A673 (cell line): ENCODE measurements at regions not wholly inside any gene's neighbourhood (a gene's known extent, or its start where the extent isn't known, plus 50 kb on each side); places are given as distances from the start of the nearest gene placed in this dataset.

ENCODE experiments used
- BruUV-seq: library from RNA; stranded (reverse); fragments of 400-500 nt; replicated peaks from 2 replicates; lab custom pipeline; 2021; lab: Mats Ljungman, UMichigan
- CTCF ChIA-PET: fragments of 300-600 bp; sonication (Branson Sonifier 250); formaldehyde crosslinking; loops from one replicate; lab custom pipeline; 2022; ENCODE audit warnings: antibody characterized with exemption; lab: Charles Lee
- POLR2A ChIA-PET: fragments of 300-600 bp; sonication (Branson Sonifier 250); formaldehyde crosslinking; loops from one replicate; lab custom pipeline; 2022; ENCODE audit warnings: antibody characterized with exemption; ENCODE audit not compliant: low non-redundant PET; lab: Charles Lee
- DNase-seq: peaks from one replicate; pipeline ENCODE4 v3.0.0-alpha.2; 2015; ENCODE audit warnings: low spot score
- H3K27ac ChIP-seq: fragments of 200-600 bp; sonication (generic); 2 replicates; pipeline ENCODE4 v1.5.1; 2016; ENCODE audit warnings: mixed run types, low read depth, mild to moderate bottlenecking, mixed read lengths, antibody characterized with exemption, low read length; ENCODE audit not compliant: poor library complexity, severe bottlenecking
- H3K27me3 ChIP-seq: fragments of 200-600 bp; sonication (generic); replicated peaks from 2 replicates; pipeline ENCODE4 v1.6.1; 2017; ENCODE audit warnings: mixed run types, low read depth, mild to moderate bottlenecking, mixed read lengths, antibody characterized with exemption, low read length; ENCODE audit not compliant: insufficient read depth, poor library complexity
- H3K36me3 ChIP-seq: fragments of 200-600 bp; sonication (generic); 2 replicates; pipeline ENCODE4 v1.6.1; 2016; ENCODE audit warnings: mixed run types, mild to moderate bottlenecking, mixed read lengths, antibody characterized with exemption, low read length; ENCODE audit not compliant: insufficient read depth, poor library complexity, severe bottlenecking
- H3K4me1 ChIP-seq: fragments of 200-600 bp; sonication (generic); 2 replicates; pipeline ENCODE4 v1.6.1; 2017; ENCODE audit warnings: mixed run types, mild to moderate bottlenecking, mixed read lengths, antibody characterized with exemption, low read length; ENCODE audit not compliant: insufficient read depth, poor library complexity, severe bottlenecking
- H3K4me3 ChIP-seq: fragments of 200-600 bp; sonication (generic); 2 replicates; pipeline ENCODE4 v1.5.1; 2016; ENCODE audit warnings: low read depth, mixed run types, mild to moderate bottlenecking, mixed read lengths, low read length; ENCODE audit not compliant: poor library complexity, severe bottlenecking
- H3K9me3 ChIP-seq: fragments of 200-600 bp; sonication (generic); 2 replicates; pipeline ENCODE4 v1.6.1; 2016; ENCODE audit warnings: mixed run types, low read depth, mild to moderate bottlenecking, mixed read lengths, antibody characterized with exemption, low read length; ENCODE audit not compliant: poor library complexity, severe bottlenecking
- EZH2 ChIP-seq: fragments of 200-600 bp; sonication (generic); IDR thresholded peaks from 2 replicates; pipeline ENCODE4 v1.6.1; 2017; ENCODE audit warnings: borderline replicate concordance, low read depth, mild to moderate bottlenecking, mixed read lengths, antibody characterized with exemption, low read length; ENCODE audit not compliant: poor library complexity, severe bottlenecking
- intact Hi-C: fragments of 100-400 bp; cut with micrococcal nuclease; formaldehyde crosslinking; loops from one replicate; pipeline ENCODE4 v1.10.0; 2022; ENCODE audit not compliant: unreplicated experiment
- TF ChIP-seq, protein P1 (sequence below): fragments of 300-800, 200-600 bp; sonication (generic); conservative IDR thresholded peaks from 2 replicates; pipeline ENCODE4 v1.5.1; 2017; ENCODE audit warnings: low read depth, mild to moderate bottlenecking, antibody characterized with exemption, low read length, moderate library complexity, mixed read lengths

DNA sequence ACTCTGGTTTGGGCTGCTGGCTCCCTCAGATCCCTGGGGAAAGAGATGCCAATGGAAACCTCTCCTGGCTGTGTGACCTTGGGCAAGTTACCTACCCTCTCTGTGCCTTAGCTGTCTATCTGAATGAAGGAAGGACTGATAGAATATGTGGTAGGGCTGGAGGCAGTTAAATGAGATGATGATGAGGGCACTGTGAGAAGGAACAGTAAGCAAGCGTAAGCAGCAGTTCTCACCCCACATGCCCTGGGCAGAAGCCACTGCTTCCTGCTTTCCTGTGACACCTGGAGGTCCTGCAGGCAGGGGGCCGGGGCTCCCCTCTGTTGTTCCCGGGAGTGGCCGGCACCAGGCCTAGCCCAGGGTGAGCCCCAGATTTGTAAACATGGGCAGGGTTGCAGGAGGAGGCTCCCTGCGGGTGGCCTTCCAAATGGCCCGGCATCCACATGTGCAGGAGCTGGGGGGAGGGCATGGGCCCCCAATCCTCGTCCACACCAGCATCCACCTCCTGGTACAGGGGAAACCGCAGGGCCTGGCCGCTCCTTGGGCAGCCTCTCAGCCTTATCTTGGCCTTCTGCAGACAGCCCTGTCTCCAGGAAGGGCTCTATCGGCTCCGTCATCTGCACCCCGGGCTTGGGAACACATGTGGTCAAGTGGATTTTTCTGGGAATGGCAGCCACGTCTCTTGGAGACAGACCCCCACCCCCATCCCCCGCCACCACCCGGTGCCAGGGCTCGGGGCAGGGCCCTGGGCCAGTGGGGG lies 235.6 kb upstream of the GSE1 start:
- H3K27me3 ChIP-seq: no peaks in the 10 kb centered on the region
- no peak overlapping the region for H3K4me3 ChIP-seq
- no TSS peak for BruUV-seq
- H3K9me3 ChIP-seq: no peaks in the 10 kb centered on the region
- no peaks in the 10 kb centered on the region for H3K4me1 ChIP-seq
- no peak overlapping the region for H3K27ac ChIP-seq
- H3K36me3 ChIP-seq: no peaks in the 10 kb centered on the region
- no peak for TF ChIP-seq EZH2
- TF ChIP-seq, protein P1, sequence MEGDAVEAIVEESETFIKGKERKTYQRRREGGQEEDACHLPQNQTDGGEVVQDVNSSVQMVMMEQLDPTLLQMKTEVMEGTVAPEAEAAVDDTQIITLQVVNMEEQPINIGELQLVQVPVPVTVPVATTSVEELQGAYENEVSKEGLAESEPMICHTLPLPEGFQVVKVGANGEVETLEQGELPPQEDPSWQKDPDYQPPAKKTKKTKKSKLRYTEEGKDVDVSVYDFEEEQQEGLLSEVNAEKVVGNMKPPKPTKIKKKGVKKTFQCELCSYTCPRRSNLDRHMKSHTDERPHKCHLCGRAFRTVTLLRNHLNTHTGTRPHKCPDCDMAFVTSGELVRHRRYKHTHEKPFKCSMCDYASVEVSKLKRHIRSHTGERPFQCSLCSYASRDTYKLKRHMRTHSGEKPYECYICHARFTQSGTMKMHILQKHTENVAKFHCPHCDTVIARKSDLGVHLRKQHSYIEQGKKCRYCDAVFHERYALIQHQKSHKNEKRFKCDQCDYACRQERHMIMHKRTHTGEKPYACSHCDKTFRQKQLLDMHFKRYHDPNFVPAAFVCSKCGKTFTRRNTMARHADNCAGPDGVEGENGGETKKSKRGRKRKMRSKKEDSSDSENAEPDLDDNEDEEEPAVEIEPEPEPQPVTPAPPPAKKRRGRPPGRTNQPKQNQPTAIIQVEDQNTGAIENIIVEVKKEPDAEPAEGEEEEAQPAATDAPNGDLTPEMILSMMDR: no peak
- CTCF ChIA-PET: no interaction called here
- no peak for DNase-seq
- POLR2A ChIA-PET: no interaction called here
- intact Hi-C loops: no loop called here

DNA sequence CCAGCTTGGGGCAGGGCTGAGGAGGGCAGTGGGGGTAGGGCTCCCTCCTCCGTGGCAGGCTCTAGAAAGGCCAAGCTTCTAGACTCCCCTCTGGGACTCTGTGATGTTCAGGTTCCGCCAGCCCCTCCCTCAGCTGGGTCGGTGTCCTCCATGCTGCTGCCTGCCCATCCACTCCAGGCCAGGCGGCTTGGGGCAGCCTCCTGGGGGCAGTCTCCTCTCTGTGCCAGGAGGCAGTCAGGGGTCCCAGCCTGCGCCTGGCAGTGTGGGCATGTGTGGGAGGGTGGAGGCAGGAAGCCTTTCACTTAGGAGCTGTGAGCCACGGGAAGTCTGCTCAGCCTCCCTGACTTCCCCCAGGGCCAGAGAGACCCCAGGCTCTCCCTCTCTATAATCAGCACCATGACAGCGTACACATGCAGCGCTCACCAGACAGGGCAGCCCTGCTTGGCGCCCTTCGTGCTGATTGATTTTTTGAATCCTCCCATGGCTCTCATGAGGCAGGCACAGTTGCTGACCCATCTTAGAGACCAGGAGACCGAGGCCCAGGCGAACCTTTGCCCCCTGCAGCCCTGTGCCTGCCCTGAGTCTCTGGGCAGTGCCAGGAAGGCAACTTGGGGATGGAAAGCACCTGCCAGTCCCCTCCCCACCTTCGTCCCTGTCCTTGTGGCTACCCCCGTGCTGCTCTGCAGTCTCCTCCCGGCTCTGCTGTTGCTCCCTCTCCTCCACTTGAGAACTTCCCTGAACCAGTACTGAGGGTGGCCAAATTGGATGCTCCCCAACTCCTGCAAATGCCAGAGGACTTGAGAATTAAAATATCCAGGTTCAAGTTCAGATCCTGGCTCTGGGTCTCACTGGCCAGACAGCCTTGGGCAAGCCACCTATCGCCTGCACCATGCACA lies 234.7 kb upstream of the GSE1 start:
- intact Hi-C loops: no loop called here
- Histone ChIP-seq H3K27me3 (no peaks in the 10 kb centered on the region), H3K4me3 (no peak overlapping the region), H3K36me3 (no peaks in the 10 kb centered on the region), H3K27ac (no peak overlapping the region), H3K4me1 (no peaks in the 10 kb centered on the region), H3K9me3 (no peaks in the 10 kb centered on the region)
- DNase-seq: no peak
- ChIA-PET CTCF (no interaction called here), POLR2A (no interaction called here)
- no peak for TF ChIP-seq EZH2
- TF ChIP-seq, protein P1: no peak
- BruUV-seq: no TSS peak

DNA sequence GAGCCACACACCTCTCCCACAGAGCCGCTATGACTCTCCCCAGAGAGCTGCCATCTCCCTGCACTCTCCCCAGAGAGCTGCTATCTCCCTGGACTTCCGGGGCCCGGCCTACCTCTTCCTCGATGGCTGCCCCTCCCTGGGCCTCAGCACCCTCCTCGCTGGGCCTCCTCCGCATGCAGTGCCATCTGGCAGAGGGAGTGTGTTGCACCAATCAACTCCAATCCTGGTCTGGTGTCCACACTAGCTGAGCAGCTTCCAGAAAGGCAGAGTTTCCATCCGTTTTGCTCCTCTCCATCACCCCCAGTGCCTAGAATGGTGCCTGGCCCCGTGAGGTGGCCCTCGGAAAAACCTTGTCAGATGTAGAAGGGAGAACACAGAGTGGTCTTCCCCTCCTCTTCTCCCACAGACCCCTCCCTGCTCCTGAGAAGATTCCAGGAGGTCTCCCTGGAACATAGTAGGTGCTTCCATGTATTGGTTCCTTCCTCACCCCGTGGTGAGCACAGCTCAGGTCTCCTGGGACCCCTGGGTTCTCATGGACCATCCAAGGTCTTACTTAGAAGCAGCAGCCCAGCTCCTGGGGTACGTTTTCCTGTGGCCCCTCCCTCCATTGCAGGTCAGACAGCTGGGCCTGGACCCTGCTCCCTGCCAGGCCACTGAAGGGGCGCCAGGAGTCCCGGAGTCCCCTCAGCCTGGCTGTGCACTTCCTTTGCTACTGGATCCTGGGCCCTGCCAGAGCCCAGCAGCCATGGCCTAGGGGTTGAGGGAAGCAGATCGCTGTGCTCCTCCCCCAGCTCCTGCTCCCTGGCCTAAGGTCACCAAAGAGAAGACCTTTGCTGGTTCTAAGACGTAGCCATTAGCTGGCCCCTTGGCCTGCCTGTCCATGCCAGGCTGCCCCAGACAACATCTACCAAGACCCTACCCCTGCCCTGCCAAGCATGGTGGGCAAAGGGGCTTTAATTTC lies 233.8 kb upstream of the GSE1 start:
- H3K27me3 ChIP-seq: no peaks in the 10 kb centered on the region
- H3K27ac ChIP-seq: no peak overlapping the region
- no peaks in the 10 kb centered on the region for H3K4me1 ChIP-seq
- no peak overlapping the region for H3K4me3 ChIP-seq
- CTCF ChIA-PET: no interaction called here
- no peaks in the 10 kb centered on the region for H3K9me3 ChIP-seq
- intact Hi-C loops: no loop called here
- DNase-seq: no peak
- no peak for TF ChIP-seq EZH2
- TF ChIP-seq, protein P1: no peak
- BruUV-seq: no TSS peak
- POLR2A ChIA-PET: no interaction called here
- no peaks in the 10 kb centered on the region for H3K36me3 ChIP-seq
